Neuronal stem cell (in vitro differentiated cells): ENCODE measurements at regions not wholly inside any gene's neighbourhood (a gene's known extent, or its start where the extent isn't known, plus 50 kb on each side); places are given as distances from the start of the nearest gene placed in this dataset.
"Not testable (repeated sequence)": the region's sequence is repeated elsewhere in the genome, so short reads cannot be mapped to it uniquely, and the experiment has no call there.

Experiments
- DNase-seq: peaks from one replicate; pipeline ENCODE4 v3.0.0-alpha.2; 2013; ENCODE audit warnings: low spot score
- H2AFZ ChIP-seq: one replicate; pipeline ENCODE4 v1.6.1; 2013; ENCODE audit warnings: mild to moderate bottlenecking, low read length, inconsistent platforms
- H2AK5ac ChIP-seq: 2 replicates; pipeline ENCODE4 v1.6.1; 2013; ENCODE audit warnings: low read depth, mild to moderate bottlenecking, inconsistent platforms, low read length, moderate library complexity, mixed read lengths
- H2BK120ac ChIP-seq: 2 replicates; pipeline ENCODE4 v1.6.1; 2013; ENCODE audit warnings: low read depth, mild to moderate bottlenecking, inconsistent platforms, low read length, moderate library complexity, mixed read lengths
- H2BK12ac ChIP-seq: one replicate; pipeline ENCODE4 v1.6.1; 2013; ENCODE audit warnings: low read length, inconsistent platforms
- H2BK15ac ChIP-seq: 2 replicates; pipeline ENCODE4 v1.6.1; 2013; ENCODE audit warnings: mild to moderate bottlenecking, low read length, inconsistent platforms, mixed read lengths
- H2BK5ac ChIP-seq: one replicate; pipeline ENCODE4 v1.6.1; 2013; ENCODE audit warnings: inconsistent platforms, mild to moderate bottlenecking, low read length, moderate library complexity
- H3K14ac ChIP-seq: one replicate; pipeline ENCODE4 v1.6.1; 2013; ENCODE audit warnings: low read length, inconsistent platforms
- H3K18ac ChIP-seq: 2 replicates; pipeline ENCODE4 v1.6.1; 2013; ENCODE audit warnings: low read length, inconsistent platforms
- H3K23ac ChIP-seq: 2 replicates; pipeline ENCODE4 v1.6.1; 2013; ENCODE audit warnings: low read depth, mild to moderate bottlenecking, mixed read lengths, low read length, inconsistent platforms; ENCODE audit not compliant: poor library complexity
- H3K27ac ChIP-seq: replicated peaks from 3 replicates; pipeline ENCODE4 v1.5.1; 2013; ENCODE audit warnings: low read length, inconsistent platforms
- H3K27me3 ChIP-seq, 3 experiments: 2 replicates each; pipeline ENCODE4 v1.6.1; 2013; ENCODE audit warnings: low read length in 3 of 3, mild to moderate bottlenecking in 2 of 3, inconsistent platforms in 1 of 3, low read depth in 1 of 3, mixed read lengths in 1 of 3, moderate library complexity in 1 of 3; ENCODE audit not compliant: control insufficient read depth in 3 of 3, insufficient read depth in 3 of 3
- H3K36me3 ChIP-seq, 2 donors: replicated peaks in 1 of 2; 2 replicates each; pipeline ENCODE4 v1.6.1; 2013; ENCODE audit warnings: low read length in 2 of 2; ENCODE audit not compliant: control insufficient read depth in 2 of 2, insufficient read depth in 2 of 2
- H3K4ac ChIP-seq: 2 replicates; pipeline ENCODE4 v1.6.1; 2013; ENCODE audit warnings: inconsistent platforms, mild to moderate bottlenecking, low read length, moderate library complexity
- H3K4me1 ChIP-seq, 2 donors: 1 replicate in 1 of 2; 2 replicates in 1 of 2; pipeline ENCODE4 v1.6.1; 2013; ENCODE audit warnings: low read length in 2 of 2, low read depth in 1 of 2; ENCODE audit not compliant: control insufficient read depth in 2 of 2, insufficient read depth in 1 of 2
- H3K4me2 ChIP-seq: one replicate; pipeline ENCODE4 v1.6.1; 2013; ENCODE audit warnings: mild to moderate bottlenecking, low read length, inconsistent platforms; ENCODE audit not compliant: insufficient read depth, poor library complexity, severe bottlenecking
- H3K4me3 ChIP-seq, 2 donors: 2 replicates each; pipeline ENCODE4 v1.5.1; 2013; ENCODE audit warnings: low read length in 2 of 2, mild to moderate bottlenecking in 2 of 2, inconsistent platforms in 1 of 2, moderate library complexity in 1 of 2
- H3K79me1 ChIP-seq: one replicate; pipeline ENCODE4 v1.6.1; 2013; ENCODE audit warnings: low read depth, mild to moderate bottlenecking, inconsistent platforms, low read length, moderate library complexity
- H3K9ac ChIP-seq: one replicate; pipeline ENCODE4 v1.6.1; 2013; ENCODE audit warnings: mild to moderate bottlenecking, low read depth, low read length, inconsistent platforms; ENCODE audit not compliant: poor library complexity
- H3K9me3 ChIP-seq, 2 donors: replicated peaks in 1 of 2; 2 replicates each; pipeline versions ENCODE3 to v1.6.1; 2013; ENCODE audit warnings: low read length in 2 of 2, mild to moderate bottlenecking in 2 of 2, inconsistent platforms in 1 of 2, low read depth in 1 of 2, mixed read lengths in 1 of 2, moderate library complexity in 1 of 2; ENCODE audit not compliant: control insufficient read depth in 2 of 2, insufficient read depth in 1 of 2
- H4K8ac ChIP-seq: one replicate; pipeline ENCODE4 v1.6.1; 2013; ENCODE audit warnings: low read depth, mild to moderate bottlenecking, inconsistent platforms, low read length, moderate library complexity
- H4K91ac ChIP-seq: one replicate; pipeline ENCODE4 v1.6.1; 2013; ENCODE audit warnings: low read length, low read depth, mild to moderate bottlenecking, inconsistent platforms; ENCODE audit not compliant: poor library complexity
- WGBS, 2 donors: extraction: QIAGEN DNeasy Blood & Tissue Kit; methylation state at CpG; one replicate each; pipeline ENCODE4 v1.1.7; 2013; ENCODE audit warnings: missing lambda C conversion rate in 2 of 2, mixed read lengths in 1 of 2; ENCODE audit not compliant: insufficient read length in 2 of 2, insufficient replicate concordance in 1 of 2; ENCODE audit errors: extremely low coverage in 2 of 2; 5-methylcytosine and 5-hydroxymethylcytosine counted together

GRCh38 chr2:87543797-87544196, 204.1 kb upstream of the PLGLB2 start:
- not testable (repeated sequence) for H3K14ac ChIP-seq, H2AK5ac ChIP-seq, H3K27me3 ChIP-seq, H2BK120ac ChIP-seq, H3K4ac ChIP-seq, H4K8ac ChIP-seq, H2BK15ac ChIP-seq, H3K27ac ChIP-seq, H3K36me3 ChIP-seq, H3K79me1 ChIP-seq, H3K4me2 ChIP-seq, H3K4me1 ChIP-seq, H3K4me3 ChIP-seq, H2AFZ ChIP-seq, H3K18ac ChIP-seq, H3K9me3 ChIP-seq, H3K9ac ChIP-seq, DNase-seq, H2BK5ac ChIP-seq, H3K23ac ChIP-seq, H2BK12ac ChIP-seq, H4K91ac ChIP-seq
- WGBS, 2 donors, result no CpG with 5 or more reads among the region's 1 CpG

GRCh38 chr2:87547106-87547505, 200.8 kb upstream of the PLGLB2 start:
- no CpG with 5 or more reads among the region's 2 CpGs for WGBS, 2 donors
- H3K4ac ChIP-seq, H2BK5ac ChIP-seq, H3K9me3 ChIP-seq, H3K4me3 ChIP-seq, H4K91ac ChIP-seq, H3K18ac ChIP-seq, H3K4me1 ChIP-seq, H2BK12ac ChIP-seq, H4K8ac ChIP-seq, H3K36me3 ChIP-seq, H2AK5ac ChIP-seq, H2BK120ac ChIP-seq, H3K14ac ChIP-seq, H3K23ac ChIP-seq, H3K4me2 ChIP-seq, H3K27me3 ChIP-seq, DNase-seq, H3K79me1 ChIP-seq, H2AFZ ChIP-seq, H3K27ac ChIP-seq, H3K9ac ChIP-seq, H2BK15ac ChIP-seq: not testable (repeated sequence)

DNA sequence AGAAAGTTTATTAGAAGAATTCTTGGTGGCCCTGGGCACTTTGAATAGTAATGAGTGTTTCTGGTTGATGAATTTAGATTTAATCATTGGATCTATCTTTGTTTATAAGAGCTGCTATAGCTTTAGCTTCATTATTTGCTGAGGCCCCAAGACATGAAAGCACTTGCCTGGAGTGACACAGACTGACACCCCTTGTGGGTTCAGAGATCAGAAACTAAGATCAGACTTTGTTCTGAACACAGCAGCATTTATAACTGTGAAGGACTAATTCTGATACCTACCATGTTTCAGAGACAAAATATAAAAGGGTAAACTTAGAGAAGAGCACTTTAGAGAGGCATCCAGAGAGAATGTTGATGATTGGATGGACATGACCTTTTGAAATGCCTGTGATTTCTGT, 199.9 kb upstream of the PLGLB2 start:
- not testable (repeated sequence) for H3K4ac ChIP-seq, H3K27ac ChIP-seq, H3K9ac ChIP-seq, H2AK5ac ChIP-seq, H4K91ac ChIP-seq, H3K9me3 ChIP-seq, H3K36me3 ChIP-seq, H3K23ac ChIP-seq, H3K18ac ChIP-seq, H2AFZ ChIP-seq, H2BK12ac ChIP-seq, H3K4me1 ChIP-seq, H2BK15ac ChIP-seq, H3K4me2 ChIP-seq, H3K4me3 ChIP-seq, H3K27me3 ChIP-seq, DNase-seq, H2BK5ac ChIP-seq, H3K79me1 ChIP-seq, H4K8ac ChIP-seq, H3K14ac ChIP-seq, H2BK120ac ChIP-seq

DNA sequence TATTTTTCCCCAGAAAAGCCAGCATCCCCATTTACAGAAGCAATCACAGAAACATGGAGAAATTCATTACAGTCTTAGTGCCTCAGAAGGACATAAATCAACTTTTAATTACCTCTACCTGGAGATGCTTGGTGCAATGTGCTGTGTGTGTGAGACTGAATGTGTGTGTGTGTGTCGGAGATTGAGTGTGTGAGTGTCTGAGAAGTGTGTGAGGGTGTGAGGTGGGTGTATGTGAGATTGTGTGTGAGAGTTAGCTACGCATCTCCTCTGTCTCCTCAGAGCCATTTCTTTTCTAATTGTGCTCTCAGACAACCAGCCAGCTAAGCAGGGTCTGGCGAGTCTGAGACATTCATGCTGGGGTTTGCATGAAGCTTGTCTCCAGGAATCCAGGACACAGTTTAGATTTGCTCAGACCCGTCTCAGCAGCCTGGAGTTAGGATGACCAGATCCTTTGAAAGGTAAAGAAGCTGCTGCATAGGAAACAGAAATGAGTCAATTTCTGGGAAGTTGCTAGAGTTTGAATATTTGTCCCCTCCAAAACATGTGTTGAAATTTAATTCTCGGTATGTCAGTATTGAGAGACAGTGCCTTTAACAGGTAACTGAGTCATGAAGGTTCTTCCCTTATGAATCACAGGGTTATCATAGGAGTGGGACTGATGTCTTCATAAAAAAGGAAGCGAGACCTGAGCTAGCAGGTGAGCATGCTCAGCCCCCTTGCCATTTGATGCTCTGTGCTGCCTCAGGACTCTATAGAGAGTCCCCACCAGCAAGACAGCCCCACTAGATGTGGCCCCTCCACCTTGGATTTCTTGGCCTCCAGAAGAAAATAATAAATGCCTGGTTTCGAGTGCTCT, 199.0 kb upstream of the PLGLB2 start:
- H3K9me3 ChIP-seq, H2BK12ac ChIP-seq, DNase-seq, H3K36me3 ChIP-seq, H2AFZ ChIP-seq, H2BK5ac ChIP-seq, H3K9ac ChIP-seq, H3K4me3 ChIP-seq, H2BK15ac ChIP-seq, H4K8ac ChIP-seq, H3K23ac ChIP-seq, H3K27ac ChIP-seq, H2AK5ac ChIP-seq, H3K4me2 ChIP-seq, H3K14ac ChIP-seq, H3K18ac ChIP-seq, H4K91ac ChIP-seq, H3K4ac ChIP-seq, H2BK120ac ChIP-seq, H3K79me1 ChIP-seq, H3K4me1 ChIP-seq, H3K27me3 ChIP-seq: not testable (repeated sequence)
- 100% methylated on average over 1 of the region's 7 CpGs for WGBS, 2 donors
